GM18498 (cell line): ENCODE measurements at regions not wholly inside any gene's neighbourhood (a gene's known extent, or its start where the extent isn't known, plus 50 kb on each side); places are given as distances from the start of the nearest gene placed in this dataset.

Experiments used
- ATAC-seq: cut with Tn5 transposase; IDR thresholded peaks from one replicate; pipeline ENCODE4 v1.9.1; 2021; ENCODE audit warnings: mild to moderate bottlenecking, moderate library complexity; ENCODE audit not compliant: unreplicated experiment

DNA sequence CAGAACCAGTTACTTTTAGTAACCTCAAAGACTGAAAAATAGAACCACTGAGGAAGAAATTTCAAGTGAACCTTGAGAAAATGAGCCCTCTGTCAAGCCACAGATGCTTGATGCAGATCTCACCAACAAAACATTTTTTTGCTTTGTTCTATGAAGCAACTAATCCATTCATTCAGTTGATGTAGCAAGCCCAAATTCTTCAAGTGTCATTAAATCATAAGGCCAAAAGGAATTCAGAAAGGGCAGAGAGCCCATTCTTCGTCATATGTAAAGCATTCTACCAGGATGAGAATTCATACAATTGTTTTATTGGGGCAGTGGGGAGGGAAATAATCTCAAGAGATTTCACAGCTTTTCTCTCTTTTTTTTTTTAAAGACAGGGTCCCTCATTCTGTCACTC, 218.0 kb upstream of the RGS6 start:
- no peak for ATAC-seq

DNA sequence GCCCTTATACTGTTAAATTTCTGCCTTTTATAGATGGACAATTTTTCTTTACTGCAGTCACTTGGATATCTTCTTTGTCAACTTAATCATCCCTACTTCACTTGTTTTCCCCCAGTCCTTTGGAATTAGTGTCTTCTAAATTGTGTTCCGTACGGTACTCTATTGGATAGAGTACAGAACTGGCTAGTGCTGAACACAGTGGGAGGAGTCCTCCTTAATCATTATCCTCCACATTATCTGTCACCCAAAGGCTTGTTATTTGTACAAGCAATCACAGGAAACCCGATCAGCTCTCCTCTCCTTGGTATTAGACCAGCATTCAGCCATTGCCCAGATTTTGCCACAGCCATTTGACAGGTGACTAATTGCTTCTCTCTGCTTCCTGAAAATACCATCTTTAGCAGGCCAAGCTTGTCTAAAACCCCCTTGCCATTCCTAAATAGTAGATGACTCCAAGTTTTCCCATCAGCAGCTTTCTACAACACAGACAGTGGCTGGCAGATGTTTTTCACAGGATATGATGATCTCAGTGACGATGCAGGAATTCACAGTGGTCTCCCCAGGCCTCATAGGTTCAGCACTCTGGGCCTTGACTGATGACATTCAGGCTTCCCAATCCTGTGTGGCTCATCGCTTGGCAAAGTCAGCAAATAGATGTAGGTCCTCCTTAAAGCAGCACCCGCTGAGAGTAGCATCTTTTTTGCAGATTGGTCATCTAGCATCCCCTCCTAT, 216.0 kb upstream of the RGS6 start:
- ATAC-seq: no peak

GRCh38 chr14:71720978-71721624, 211.1 kb upstream of the RGS6 start:
- ATAC-seq: no peak

GRCh38 chr14:71721791-71722190, 210.4 kb upstream of the RGS6 start:
- ATAC-seq: no peak

GRCh38 chr14:71722885-71723284, 209.3 kb upstream of the RGS6 start:
- no peak for ATAC-seq

GRCh38 chr14:71725922-71726579, 206.2 kb upstream of the RGS6 start:
- ATAC-seq: no peak

DNA sequence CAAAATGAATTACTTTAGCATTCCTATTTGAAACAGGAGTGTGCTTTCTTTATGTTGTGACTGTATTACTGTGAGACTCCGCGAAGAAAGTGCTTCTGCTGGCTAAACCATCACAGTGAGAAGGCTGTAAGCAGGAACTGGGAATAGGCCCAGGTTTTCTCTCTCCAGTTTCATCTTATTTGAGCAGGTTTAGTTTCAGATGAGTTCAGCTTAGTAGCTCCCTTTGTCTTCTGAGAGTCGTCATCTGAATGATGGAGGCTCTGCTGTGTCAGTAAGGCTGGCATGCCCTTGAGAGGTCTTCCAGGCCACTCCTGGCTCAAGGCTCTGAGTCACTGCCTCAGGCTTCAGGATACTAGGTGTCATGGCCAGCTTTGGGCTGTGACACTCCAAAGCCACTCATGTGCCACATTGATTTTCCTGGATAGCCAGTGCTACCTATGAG, 205.6 kb upstream of the RGS6 start:
- no peak for ATAC-seq

DNA sequence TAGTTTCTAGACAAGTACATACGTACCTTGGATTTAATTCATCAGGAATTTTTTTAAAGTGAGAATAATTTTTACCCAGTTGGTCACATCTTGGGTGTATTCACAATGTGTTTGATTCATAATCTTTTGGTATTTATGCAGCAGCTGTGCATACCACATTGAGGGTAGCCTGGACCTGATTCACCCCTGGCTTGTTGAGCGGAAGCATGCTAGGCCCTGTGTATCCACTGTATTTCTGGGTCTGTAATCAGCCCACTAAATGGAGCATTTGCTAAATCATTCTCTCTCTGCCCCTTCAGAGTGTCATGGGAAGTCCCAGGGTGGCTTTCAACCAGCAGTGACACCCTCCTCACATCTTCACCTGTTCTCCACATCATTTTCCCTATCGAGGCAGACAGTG, 203.8 kb upstream of the RGS6 start:
- no peak for ATAC-seq

- no peak for ATAC-seq
Measured at GRCh38 chr14:71729596-71729995, 202.6 kb upstream of the RGS6 start.

- ATAC-seq: no peak
Measured at GRCh38 chr14:71730471-71730870, 201.8 kb upstream of the RGS6 start.

- ATAC-seq: no peak
Measured at GRCh38 chr14:71731096-71731495, 201.1 kb upstream of the RGS6 start.

DNA sequence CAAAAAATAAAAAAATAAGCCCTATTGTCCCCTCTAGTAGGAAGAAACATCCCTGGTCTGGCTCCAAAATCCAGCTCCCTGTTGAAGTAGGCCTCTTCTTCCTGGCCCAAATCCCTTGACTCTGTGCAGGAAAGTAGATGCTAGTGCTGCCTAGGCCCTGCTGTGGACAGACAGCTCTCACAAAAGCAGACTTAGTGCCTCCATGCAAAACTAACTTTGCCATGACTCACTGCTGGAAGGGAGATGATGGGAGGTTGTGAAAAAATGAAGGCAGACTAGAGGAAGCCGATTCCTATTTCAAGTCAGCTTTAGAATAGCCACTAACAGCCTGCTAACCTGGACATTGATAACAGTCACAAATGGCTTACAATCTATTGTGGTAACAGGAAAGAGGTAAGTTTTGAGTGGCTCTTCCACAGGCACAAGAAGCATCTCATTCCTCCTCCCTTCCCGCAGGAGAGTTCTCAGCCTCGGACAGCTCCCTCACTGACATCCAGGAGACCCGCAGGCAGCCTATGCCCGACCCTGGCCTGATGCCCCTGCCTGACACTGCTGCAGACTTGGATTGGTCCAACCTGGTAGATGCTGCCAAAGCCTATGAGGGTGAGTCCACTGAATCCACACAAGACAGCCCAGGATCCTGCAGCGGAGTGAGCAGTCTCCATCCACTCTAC, 198.9 kb upstream of the RGS6 start:
- ATAC-seq: no peak

DNA sequence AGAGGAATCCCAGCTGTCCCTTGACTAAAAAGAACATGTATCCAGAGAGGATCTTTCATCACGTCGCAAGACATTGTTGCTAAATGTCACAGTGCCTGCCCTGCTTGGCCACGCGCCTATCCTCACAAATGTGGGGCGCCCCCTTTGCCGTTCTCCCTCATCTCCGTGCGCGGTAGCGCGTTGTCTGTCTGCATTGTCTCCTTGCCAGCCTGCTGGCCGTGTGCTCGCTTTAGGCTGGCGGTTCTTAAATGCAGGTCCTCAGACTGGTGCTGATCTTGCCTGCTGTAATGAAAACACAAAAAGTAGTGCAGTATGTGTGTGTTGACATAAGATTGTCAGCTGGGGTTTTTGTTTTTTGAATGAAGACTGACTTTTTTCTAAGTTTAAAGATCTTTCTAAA, 198.2 kb upstream of the RGS6 start:
- ATAC-seq: no peak

DNA sequence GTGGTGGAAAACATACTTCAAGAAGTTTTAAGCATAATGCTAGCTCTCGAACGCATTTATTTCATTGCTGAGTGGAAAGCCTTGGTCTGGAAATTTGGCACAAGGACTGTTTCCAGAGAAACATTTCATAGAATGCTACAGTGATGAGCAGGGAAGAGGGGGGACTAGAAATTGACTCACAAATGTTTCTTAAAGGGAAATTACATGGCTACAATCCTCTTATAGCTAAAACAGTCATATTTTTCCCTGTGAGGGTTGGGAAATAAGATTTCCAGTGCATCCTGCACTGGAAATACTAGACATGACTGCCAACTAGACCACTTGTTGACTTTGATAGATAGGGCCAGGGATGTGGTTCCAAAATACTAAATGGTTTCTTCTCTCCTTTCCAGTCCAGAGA, 197.3 kb upstream of the RGS6 start:
- ATAC-seq: no peak

DNA sequence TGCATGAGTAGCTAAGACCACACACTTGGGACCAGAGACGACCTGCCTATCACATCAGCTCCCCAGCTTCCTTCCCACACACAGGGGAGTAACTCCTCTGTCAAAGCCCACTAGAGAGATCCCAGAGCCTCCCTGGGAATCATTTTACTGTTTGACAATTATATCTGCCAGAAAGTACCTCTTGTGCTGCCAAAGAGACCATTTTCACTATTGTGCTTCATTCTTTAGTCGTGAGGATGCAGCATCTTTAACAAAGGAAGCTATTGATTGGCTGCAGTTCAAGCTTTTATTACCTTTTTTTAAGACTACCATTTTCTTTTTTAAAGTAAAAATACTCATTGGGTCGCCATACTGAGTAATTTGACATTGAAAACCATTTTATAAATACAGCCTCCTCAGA, 194.5 kb upstream of the RGS6 start:
- ATAC-seq: no peak

- ATAC-seq: no peak
Measured at GRCh38 chr14:71739273-71739990, 192.8 kb upstream of the RGS6 start.

- ATAC-seq: no peak
Measured at GRCh38 chr14:71741241-71741640, 191.0 kb upstream of the RGS6 start.

GRCh38 chr14:71742485-71742884, 189.7 kb upstream of the RGS6 start:
- no peak for ATAC-seq

DNA sequence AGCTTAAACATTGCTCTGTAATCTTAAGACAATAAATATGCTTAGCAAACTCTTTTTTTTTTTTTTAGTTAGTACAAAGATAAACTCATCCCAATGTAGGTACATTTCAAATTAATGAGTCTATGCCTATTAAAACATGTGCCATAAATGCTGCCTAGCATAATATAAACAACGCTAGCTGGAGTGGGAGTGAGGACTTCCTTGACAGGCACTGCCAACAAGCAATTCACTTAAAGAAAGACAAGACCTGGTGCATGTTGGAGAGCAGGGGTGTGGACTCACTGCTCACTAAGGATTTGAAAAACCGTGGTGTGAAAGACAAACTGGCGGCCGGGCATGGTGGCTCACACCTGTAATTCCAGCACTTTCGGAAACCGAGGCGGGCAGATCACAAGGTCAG, 187.2 kb upstream of the RGS6 start:
- ATAC-seq: no peak

DNA sequence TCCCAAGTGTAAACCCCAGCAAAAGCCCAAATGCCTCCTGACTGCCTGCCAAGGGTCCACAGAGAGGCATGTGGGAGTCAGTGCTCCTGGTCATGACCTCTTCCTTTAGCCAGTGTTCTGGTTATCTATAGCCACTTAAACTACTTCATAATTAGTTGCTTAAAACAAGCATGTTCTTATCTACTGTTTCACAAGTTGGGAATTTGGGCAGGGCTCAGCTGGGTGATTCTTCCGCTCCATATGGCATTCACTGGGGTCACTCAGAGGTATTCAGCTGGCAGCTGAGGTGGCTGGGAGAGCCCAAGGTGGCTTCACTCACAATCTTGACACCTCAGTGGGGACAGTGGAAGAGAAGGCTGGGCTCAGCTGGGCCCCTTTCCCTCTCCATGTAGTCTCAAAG, 184.0 kb upstream of the RGS6 start:
- ATAC-seq: no peak

GRCh38 chr14:71749613-71750238, 182.5 kb upstream of the RGS6 start:
- no peak for ATAC-seq
